ENCODE measurements at regions not wholly inside any gene's neighbourhood (a gene's known extent, or its start where the extent isn't known, plus 50 kb on each side); places are given as distances from the start of the nearest gene placed in this dataset.

DNA sequence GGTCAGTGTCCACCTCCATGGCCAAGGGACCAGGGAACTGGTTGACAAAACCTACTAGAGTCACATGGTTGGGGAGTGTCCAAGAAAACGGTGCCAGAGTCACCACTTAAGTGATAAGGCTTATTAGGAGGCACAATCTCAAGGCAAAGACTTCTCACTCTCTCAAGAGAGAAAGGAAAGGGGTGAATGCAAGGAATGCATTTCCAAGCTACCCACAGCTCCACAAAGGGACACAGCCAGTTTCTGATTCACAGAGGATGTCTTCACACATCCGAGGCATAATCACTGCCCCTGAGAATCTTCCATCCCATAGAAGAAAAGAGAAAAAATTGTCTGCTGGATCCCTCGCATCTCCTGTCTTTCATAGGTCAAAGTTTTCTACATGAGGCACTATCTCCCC is 269.3 kb downstream of the TNS1 start:
- no peak overlapping the region for H3K27ac ChIP-seq
- TF ChIP-seq, protein P1, sequence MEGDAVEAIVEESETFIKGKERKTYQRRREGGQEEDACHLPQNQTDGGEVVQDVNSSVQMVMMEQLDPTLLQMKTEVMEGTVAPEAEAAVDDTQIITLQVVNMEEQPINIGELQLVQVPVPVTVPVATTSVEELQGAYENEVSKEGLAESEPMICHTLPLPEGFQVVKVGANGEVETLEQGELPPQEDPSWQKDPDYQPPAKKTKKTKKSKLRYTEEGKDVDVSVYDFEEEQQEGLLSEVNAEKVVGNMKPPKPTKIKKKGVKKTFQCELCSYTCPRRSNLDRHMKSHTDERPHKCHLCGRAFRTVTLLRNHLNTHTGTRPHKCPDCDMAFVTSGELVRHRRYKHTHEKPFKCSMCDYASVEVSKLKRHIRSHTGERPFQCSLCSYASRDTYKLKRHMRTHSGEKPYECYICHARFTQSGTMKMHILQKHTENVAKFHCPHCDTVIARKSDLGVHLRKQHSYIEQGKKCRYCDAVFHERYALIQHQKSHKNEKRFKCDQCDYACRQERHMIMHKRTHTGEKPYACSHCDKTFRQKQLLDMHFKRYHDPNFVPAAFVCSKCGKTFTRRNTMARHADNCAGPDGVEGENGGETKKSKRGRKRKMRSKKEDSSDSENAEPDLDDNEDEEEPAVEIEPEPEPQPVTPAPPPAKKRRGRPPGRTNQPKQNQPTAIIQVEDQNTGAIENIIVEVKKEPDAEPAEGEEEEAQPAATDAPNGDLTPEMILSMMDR (conservative IDR thresholded peaks at IDR 0.05), result no peak

GRCh38 chr2:217732992-217733391 is 269.8 kb downstream of the TNS1 start:
- H3K27ac ChIP-seq, result no peak overlapping the region
- TF ChIP-seq, protein P1 (conservative IDR thresholded peaks at IDR 0.05), result no peak

GRCh38 chr2:217731805-217732204 is 271.0 kb downstream of the TNS1 start:
- TF ChIP-seq, protein P1 (conservative IDR thresholded peaks at IDR 0.05), result no peak
- H3K27ac ChIP-seq, result no peak overlapping the region

DNA sequence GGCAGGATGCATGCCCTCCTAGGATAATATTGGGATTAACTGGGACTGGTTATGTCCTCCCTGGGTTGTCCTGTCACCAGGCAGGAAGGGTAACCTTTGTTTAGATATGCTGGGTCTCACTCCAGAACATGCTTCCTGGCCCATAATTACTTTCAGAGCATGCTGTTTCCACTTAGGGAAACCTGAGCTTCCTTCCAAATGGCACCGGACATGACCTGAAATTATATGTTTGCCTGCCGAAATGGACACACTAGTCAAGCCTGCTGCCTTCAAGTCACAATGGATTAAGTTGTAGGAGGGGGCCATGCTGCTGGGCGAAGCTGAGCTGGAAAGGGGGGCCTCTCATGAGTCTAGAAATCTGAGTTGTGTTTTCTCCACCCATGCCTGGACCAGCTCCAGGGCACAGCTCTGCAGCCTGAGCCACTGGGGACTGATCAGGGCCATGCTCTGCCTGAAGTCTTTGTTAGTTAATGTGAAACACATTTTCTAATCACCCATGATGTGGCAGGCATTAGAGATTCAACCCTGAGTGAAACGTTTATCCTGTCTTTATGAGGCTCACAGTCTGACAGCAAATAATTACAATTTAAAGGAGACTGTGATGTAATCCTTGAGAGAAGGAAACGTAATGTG is 273.3 kb downstream of the TNS1 start:
- TF ChIP-seq, protein P1 (conservative IDR thresholded peaks at IDR 0.05), result no peak
- no peak overlapping the region; the same call in 1 of the 2 replicates for H3K27ac ChIP-seq

DNA sequence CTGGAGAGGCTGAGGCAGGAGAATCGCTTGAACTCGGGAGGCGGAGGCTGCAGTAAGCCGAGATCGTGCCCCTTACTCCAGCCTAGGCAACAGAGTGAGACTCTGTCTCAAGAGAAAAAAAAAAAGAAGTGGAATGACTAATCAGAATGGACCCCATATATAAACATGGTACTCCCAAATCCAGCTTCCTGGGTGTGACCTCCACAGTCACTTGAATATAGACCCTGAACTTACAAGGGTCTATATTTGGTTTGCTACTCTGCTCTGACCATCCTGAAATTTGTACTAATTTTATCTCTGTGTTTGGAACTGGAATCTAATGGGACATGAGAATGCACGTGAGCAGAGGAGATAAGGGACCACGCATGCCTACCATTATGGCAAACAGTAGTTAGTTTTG is 275.0 kb downstream of the TNS1 start:
- TF ChIP-seq, protein P1 (conservative IDR thresholded peaks at IDR 0.05), result no peak
- H3K27ac ChIP-seq, result no peak overlapping the region

GRCh38 chr2:217725409-217725808 is 277.4 kb downstream of the TNS1 start:
- H3K27ac ChIP-seq, result no peak overlapping the region
- TF ChIP-seq, protein P1 (conservative IDR thresholded peaks at IDR 0.05), result no peak

- TF ChIP-seq, protein P1 (conservative IDR thresholded peaks at IDR 0.05), result no peak
- no peak overlapping the region for H3K27ac ChIP-seq
These were observed 278.3 kb downstream of the TNS1 start for GRCh38 chr2:217724471-217724870.
